Pancreas (tissue), 10 donors: ENCODE measurements at regions not wholly inside any gene's neighbourhood (a gene's known extent, or its start where the extent isn't known, plus 50 kb on each side); places are given as distances from the start of the nearest gene placed in this dataset.

ENCODE experiments used
- ATAC-seq, 4 donors: fragments of 200-7000 bp; cut with Tn5 transposase; one replicate each; pipeline versions ENCODE4 v1.8.0 to v1.9.1; 2020; ENCODE audit warnings: mild to moderate bottlenecking in 4 of 4, moderate library complexity in 4 of 4
- DNase-seq, 6 donors: peaks; one replicate each; pipeline ENCODE4 v3.0.0-alpha.2; 2020
- FAIRE-seq: peaks from 2 replicates; lab custom pipeline; 2012; peaks lifted over from hg19 to GRCh38; lab: Jason Lieb, UNC
- H3K27ac ChIP-seq, 4 donors: fragments of 200-600 bp; sonication (generic); 1 replicate in 3 of 4; 2 replicates in 1 of 4; pipeline versions ENCODE4 v1.5.0 to v1.8.0; 2020
- H3K27me3 ChIP-seq, 4 donors: fragments of 200-600 bp; one replicate each; pipeline ENCODE4 v1.8.0; 2021
- H3K36me3 ChIP-seq, 3 donors: fragments of 200-600 bp; sonication (generic) in 1 of 3; one replicate each; pipeline versions ENCODE4 v1.5.0 to v1.8.0; 2020 to 2021
- H3K4me1 ChIP-seq, 3 donors: fragments of 200-600 bp; one replicate each; pipeline ENCODE4 v1.8.0; 2021
- H3K4me3 ChIP-seq, 4 donors: fragments of 200-600 bp; sonication (generic) in 2 of 4; one replicate each; pipeline versions ENCODE4 v1.5.0 to v1.8.0; 2020 to 2021
- H3K9me3 ChIP-seq, 4 donors: fragments of 200-600 bp; one replicate each; pipeline ENCODE4 v1.8.0; 2021
- CTCF ChIP-seq, 4 donors: fragments of 200-600 bp; sonication (generic) in 3 of 4; IDR thresholded peaks; one replicate each; pipeline versions ENCODE4 v1.5.0 to v1.8.0; 2021; ENCODE audit warnings: antibody characterized with exemption in 4 of 4
- WGBS, 2 donors: extraction: QIAGEN DNeasy Blood & Tissue Kit; methylation state at CpG; one replicate each; pipeline ENCODE4 v1.1.7; 2013; 5-methylcytosine and 5-hydroxymethylcytosine counted together
- intact Hi-C, 3 donors: fragments of 100-400 bp; cut with DNase I; formaldehyde crosslinking; loops; one replicate each; pipeline versions ENCODE4 v1.11.1 to v1.14.2; 2022
- donor health status: healthy with polysubstance abuse.
- donor health status: DM: no; HTN: no; CAD: no; lungs with moderate emphysema.
- donor health status: DM: no; HTN: no; CAD: no.
- donor health status: control.
- donor health status: control.
- donor health status: Bipolar disorder and iron deficiency.
- donor health status: DM: yes; HTN: yes; CAD: no.
- donor health status: DM: no; HTN: no; CAD: no.
- donor health status: DM: no; HTN: no; CAD: no.
- donor health status: DM: yes; HTN: yes; CAD: no.

- H3K27me3 ChIP-seq, result no peaks in the 10 kb centered on the region
- no peaks in the 10 kb centered on the region for H3K36me3 ChIP-seq
- H3K27ac ChIP-seq, result no peak overlapping the region
- H3K4me1 ChIP-seq, result no peaks in the 10 kb centered on the region
- ATAC-seq, result no peak
- 25 to 31% methylated on average over 1 of the region's 1 CpG for WGBS, 2 donors
- no peak for DNase-seq
- H3K4me3 ChIP-seq, result no peak overlapping the region
- no peaks in the 10 kb centered on the region for H3K9me3 ChIP-seq
- FAIRE-seq, result no peak
- intact Hi-C loops, result no loop called here
- no peak for TF ChIP-seq CTCF (IDR thresholded peaks at IDR 0.05)
These were observed 1348.0 kb upstream of the PIK3C3 start for GRCh38 chr18:40606996-40607395.

- intact Hi-C loops, result no loop called here
- Histone ChIP-seq H3K4me1 (no peaks in the 10 kb centered on the region), H3K27ac (no peak overlapping the region), H3K36me3 (no peaks in the 10 kb centered on the region), H3K9me3 (no peaks in the 10 kb centered on the region), H3K27me3 (no peaks in the 10 kb centered on the region), H3K4me3 (no peak overlapping the region)
- peak in 1 of 6 donors; percentile 16 for DNase-seq
- ATAC-seq, result no peak
- no peak for FAIRE-seq
- TF ChIP-seq CTCF (IDR thresholded peaks at IDR 0.05), result no peak
- WGBS, 2 donors, result 88 to 95% methylated on average over 12 of the region's 12 CpGs
These were observed 1371.4 kb upstream of the PIK3C3 start for GRCh38 chr18:40583671-40584070.

GRCh38 chr18:40582105-40582504 is 1372.9 kb upstream of the PIK3C3 start:
- Histone ChIP-seq H3K36me3 (no peaks in the 10 kb centered on the region), H3K27ac (no peak overlapping the region), H3K9me3 (no peaks in the 10 kb centered on the region), H3K4me3 (no peak overlapping the region), H3K27me3 (no peaks in the 10 kb centered on the region), H3K4me1 (no peaks in the 10 kb centered on the region)
- TF ChIP-seq CTCF (IDR thresholded peaks at IDR 0.05), result no peak
- no peak for FAIRE-seq
- intact Hi-C loops, result no loop called here
- peak in 1 of 4 donors; percentile 50 for ATAC-seq
- WGBS, 2 donors, result 38 to 44% methylated on average over 1 of the region's 1 CpG
- DNase-seq, result no peak

GRCh38 chr18:40577981-40578365 is 1377.1 kb upstream of the PIK3C3 start:
- no peak for ATAC-seq

More at GRCh38 chr18:40577981-40578365, 1377.1 kb upstream of the PIK3C3 start:
- Histone ChIP-seq H3K36me3 (no peaks in the 10 kb centered on the region), H3K4me3 (no peak overlapping the region), H3K27ac (no peak overlapping the region), H3K27me3 (no peaks in the 10 kb centered on the region), H3K9me3 (no peaks in the 10 kb centered on the region), H3K4me1 (no peaks in the 10 kb centered on the region)
- no peak for FAIRE-seq
- TF ChIP-seq CTCF (IDR thresholded peaks at IDR 0.05), result no peak
- WGBS, 2 donors, result 35 to 46% methylated on average over 4 of the region's 4 CpGs
- no peak for DNase-seq
- intact Hi-C loops, result no loop called here
